Natural killer cell (primary cell): ENCODE measurements at regions not wholly inside any gene's neighbourhood (a gene's known extent, or its start where the extent isn't known, plus 50 kb on each side); places are given as distances from the start of the nearest gene placed in this dataset.

Experiments used
- ATAC-seq, 3 donors: fragments of 150-1000 bp in 2 of 3; fragments of 200-7000 bp in 1 of 3; cut with Tn5 transposase; 1 replicate in 1 of 3; 2 replicates in 2 of 3; pipeline ENCODE4 v1.10.0; 2021; ENCODE audit warnings: mild to moderate bottlenecking in 2 of 3, moderate library complexity in 2 of 3
- DNase-seq, 2 donors: peaks; one replicate each; pipeline versions ENCODE4 v3.0.0 to v3.0.0-alpha.2; 2013 to 2021; ENCODE audit warnings: mixed read lengths in 1 of 2
- H3K27ac ChIP-seq: one replicate; pipeline ENCODE4 v1.5.1; 2013; ENCODE audit warnings: mild to moderate bottlenecking, low read length
- H3K27me3 ChIP-seq: one replicate; pipeline ENCODE4 v1.6.1; 2013; ENCODE audit warnings: low read length; ENCODE audit not compliant: control insufficient read depth, insufficient read depth
- H3K36me3 ChIP-seq: one replicate; pipeline ENCODE4 v1.6.1; 2013; ENCODE audit warnings: low read length; ENCODE audit not compliant: control insufficient read depth, insufficient read depth
- H3K4me1 ChIP-seq: one replicate; pipeline ENCODE4 v1.6.1; 2013; ENCODE audit warnings: low read length; ENCODE audit not compliant: control insufficient read depth, insufficient read depth
- H3K4me3 ChIP-seq: one replicate; pipeline ENCODE4 v1.5.1; 2013; ENCODE audit warnings: low read length
- H3K9me3 ChIP-seq: one replicate; pipeline ENCODE4 v1.6.1; 2013; ENCODE audit warnings: low read length; ENCODE audit not compliant: control insufficient read depth, insufficient read depth
- H3K27ac Mint-ChIP-seq, 2 donors: one replicate each; pipeline ENCODE4 v1.8.0; 2022; ENCODE audit warnings: mild to moderate bottlenecking in 2 of 2, mixed read lengths in 2 of 2, moderate library complexity in 1 of 2
- H3K27me3 Mint-ChIP-seq, 2 donors: one replicate each; pipeline ENCODE4 v1.8.0; 2022; ENCODE audit warnings: low read depth in 2 of 2, mixed read lengths in 2 of 2
- H3K36me3 Mint-ChIP-seq: one replicate; pipeline ENCODE4 v1.8.0; 2022; ENCODE audit warnings: mixed read lengths
- H3K4me1 Mint-ChIP-seq, 2 donors: one replicate each; pipeline ENCODE4 v1.8.0; 2022; ENCODE audit warnings: mixed read lengths in 2 of 2
- H3K4me3 Mint-ChIP-seq: one replicate; pipeline ENCODE4 v1.8.0; 2022; ENCODE audit warnings: mild to moderate bottlenecking, moderate library complexity, mixed read lengths
- H3K9me3 Mint-ChIP-seq, 2 donors: one replicate each; pipeline ENCODE4 v1.8.0; 2022; ENCODE audit warnings: mixed read lengths in 2 of 2
- CTCF ChIP-seq: fragments of 200-600 bp; IDR thresholded peaks from one replicate; pipeline ENCODE4 v1.8.0; 2022; ENCODE audit warnings: antibody characterized with exemption
- WGBS: methylation state at CpG from one replicate; pipeline ENCODE4 v1.1.7; 2013; ENCODE audit warnings: missing lambda C conversion rate; ENCODE audit not compliant: insufficient coverage; 5-methylcytosine and 5-hydroxymethylcytosine counted together
- intact Hi-C: fragments of 100-400 bp; cut with micrococcal nuclease; formaldehyde crosslinking; loops from one replicate; pipeline ENCODE4 v1.14.2; 2022

GRCh38 chr18:29873211-29873610 is 1169.3 kb downstream of the DSC3 start:
- Mint-ChIP-seq H3K9me3 (peaks cover 3 to 6% of the 10 kb centered on the region in 2 donors), H3K27me3 (no peaks in the 10 kb centered on the region), H3K4me1 (no peaks in the 10 kb centered on the region), H3K36me3 (no peaks in the 10 kb centered on the region), H3K4me3 (no peak overlapping the region), H3K27ac (no peak overlapping the region)
- Histone ChIP-seq H3K9me3 (peaks cover 2% of the 10 kb centered on the region), H3K27ac (no peak overlapping the region), H3K27me3 (no peaks in the 10 kb centered on the region), H3K4me1 (no peaks in the 10 kb centered on the region), H3K4me3 (no peak overlapping the region), H3K36me3 (no peaks in the 10 kb centered on the region)
- intact Hi-C loops = no loop called here
- WGBS = 90% methylated on average over 8 of the region's 8 CpGs
- DNase-seq (no peak), ATAC-seq (no peak)
- TF ChIP-seq CTCF = no peak

- 80% methylated on average over 1 of the region's 2 CpGs for WGBS
- Histone ChIP-seq H3K27ac (no peak overlapping the region), H3K4me3 (no peak overlapping the region), H3K9me3 (no peaks in the 10 kb centered on the region), H3K4me1 (no peaks in the 10 kb centered on the region), H3K36me3 (no peaks in the 10 kb centered on the region), H3K27me3 (no peaks in the 10 kb centered on the region)
- Mint-ChIP-seq H3K4me1 (no peaks in the 10 kb centered on the region), H3K4me3 (no peak overlapping the region), H3K9me3 (peaks cover 3 to 4% of the 10 kb centered on the region in 2 donors), H3K27ac (no peak overlapping the region), H3K27me3 (no peaks in the 10 kb centered on the region), H3K36me3 (no peaks in the 10 kb centered on the region)
- no peak for ATAC-seq
- TF ChIP-seq CTCF = no peak
- DNase-seq = no peak
- intact Hi-C loops = no loop called here
Measured at GRCh38 chr18:29871246-29871645, 1171.3 kb downstream of the DSC3 start.

GRCh38 chr18:29862824-29863223 is 1179.7 kb downstream of the DSC3 start:
- H3K4me3 ChIP-seq = no peak overlapping the region
- no CpG with 5 or more reads among the region's 1 CpG for WGBS
- no peaks in the 10 kb centered on the region for H3K36me3 ChIP-seq
- Mint-ChIP-seq H3K4me3 (no peak overlapping the region), H3K36me3 (no peaks in the 10 kb centered on the region), H3K27me3 (no peaks in the 10 kb centered on the region), H3K4me1 (no peaks in the 10 kb centered on the region), H3K9me3 (peaks cover 0 to 4% of the 10 kb centered on the region in 2 donors), H3K27ac (no peak overlapping the region)
- intact Hi-C loops = no loop called here
- DNase-seq (no peak), ATAC-seq (no peak)
- H3K4me1 ChIP-seq = no peaks in the 10 kb centered on the region
- TF ChIP-seq CTCF = no peak
- H3K9me3 ChIP-seq = no peaks in the 10 kb centered on the region
- no peak overlapping the region for H3K27ac ChIP-seq
- no peaks in the 10 kb centered on the region for H3K27me3 ChIP-seq

GRCh38 chr18:29855637-29856036 is 1186.9 kb downstream of the DSC3 start:
- no peak overlapping the region for H3K27ac ChIP-seq
- H3K27ac Mint-ChIP-seq = no peak overlapping the region
- no peaks in the 10 kb centered on the region for H3K9me3 ChIP-seq
- no peaks in the 10 kb centered on the region for H3K36me3 Mint-ChIP-seq
- no peaks in the 10 kb centered on the region for H3K27me3 Mint-ChIP-seq
- TF ChIP-seq CTCF = no peak
- no peaks in the 10 kb centered on the region for H3K36me3 ChIP-seq
- H3K4me3 ChIP-seq = no peak overlapping the region
- H3K4me1 Mint-ChIP-seq = no peaks in the 10 kb centered on the region
- ATAC-seq = no peak
- 0% methylated on average over 1 of the region's 1 CpG for WGBS
- peaks cover 8 to 16% of the 10 kb centered on the region in 2 donors for H3K9me3 Mint-ChIP-seq
- DNase-seq = no peak
- no peak overlapping the region for H3K4me3 Mint-ChIP-seq
- H3K4me1 ChIP-seq = no peaks in the 10 kb centered on the region
- H3K27me3 ChIP-seq = no peaks in the 10 kb centered on the region
- intact Hi-C loops = no loop called here
